ENCODE measurements at regions not wholly inside any gene's neighbourhood (a gene's known extent, or its start where the extent isn't known, plus 50 kb on each side); places are given as distances from the start of the nearest gene placed in this dataset.
"Not testable (repeated sequence)": the region's sequence is repeated elsewhere in the genome, so short reads cannot be mapped to it uniquely, and the experiment has no call there.

GRCh38 chr14:51578853-51579252 lies 72.9 kb upstream of the FRMD6 start:
- no peak for DNase-seq (ENCODE audit: low read depth in 2 of 2)

GRCh38 chr14:51581017-51581881 lies 70.5 kb upstream of the FRMD6 start:
- no peak for DNase-seq (ENCODE audit: low read depth in 2 of 2)

- no peak for DNase-seq (ENCODE audit: low read depth in 2 of 2)
Measured at GRCh38 chr14:51582437-51582836, 69.3 kb upstream of the FRMD6 start.

GRCh38 chr14:51585055-51585454 lies 66.7 kb upstream of the FRMD6 start:
- no peak for DNase-seq (ENCODE audit: low read depth in 2 of 2)

GRCh38 chr14:51592836-51593235 lies 58.9 kb upstream of the FRMD6 start:
- no peak for DNase-seq (ENCODE audit: low read depth in 2 of 2)

GRCh38 chr14:51593397-51593796 lies 58.3 kb upstream of the FRMD6 start:
- DNase-seq (ENCODE audit: low read depth in 2 of 2) = no peak

- DNase-seq (ENCODE audit: low read depth in 2 of 2) = no peak
Measured at GRCh38 chr14:51595881-51596455, 55.7 kb upstream of the FRMD6 start.

- no peak for DNase-seq (ENCODE audit: low read depth in 2 of 2)
Measured at GRCh38 chr14:51596488-51597117, 55.1 kb upstream of the FRMD6 start.

GRCh38 chr14:51597261-51598001 lies 54.3 kb upstream of the FRMD6 start:
- DNase-seq (ENCODE audit: low read depth in 2 of 2) = no peak

GRCh38 chr14:51598924-51599600 lies 52.6 kb upstream of the FRMD6 start:
- DNase-seq (ENCODE audit: low read depth in 2 of 2) = not testable (repeated sequence)

- DNase-seq (ENCODE audit: low read depth in 2 of 2) = no peak
Measured at GRCh38 chr14:51600658-51601057, 51.1 kb upstream of the FRMD6 start.

All from stimulated activated CD4-positive, alpha-beta T cell treated with anti-CD3 and anti-CD28 coated beads, Interleukin-12 subunit alpha, Interleukin-12 subunit beta, amount 100 ng/mL, for 24 hours (primary cell).